ENCODE measurements at regions not wholly inside any gene's neighbourhood (a gene's known extent, or its start where the extent isn't known, plus 50 kb on each side); places are given as distances from the start of the nearest gene placed in this dataset.

GRCh38 chr10:23581906-23582450 lies 143.1 kb downstream of the OTUD1 start:
- no peak overlapping the region for H3K9ac ChIP-seq (ENCODE audit: low read length)
- H4K20me1 ChIP-seq (ENCODE audit: insufficient read depth), result no peaks in the 10 kb centered on the region
- ATAC-seq (no peak), DNase-seq (ENCODE audit: low read depth, low spot score) (no peak)
- no peak for TF ChIP-seq POLR2A (IDR thresholded peaks at IDR 0.05; ENCODE audit: borderline replicate concordance, extremely low read depth, insufficient read depth, insufficient read length)
- no peaks in the 10 kb centered on the region for H3K36me3 ChIP-seq (ENCODE audit: control insufficient read depth in 1 of 2, insufficient read depth in 2 of 2, low read length in 2 of 2)
- ChIA-PET RAD21 (ENCODE audit: low non-redundant PET in 1 of 2, low total read pairs in 2 of 2, uncharacterized antibody in 2 of 2, unreplicated experiment in 2 of 2) (no interaction called here), CTCF (no interaction called here), POLR2A (no interaction called here)
- peaks cover 3% of the 10 kb centered on the region; the same call in 1 of the 2 replicates for H3K27me3 ChIP-seq (ENCODE audit: insufficient read depth, low read length)
- no peak overlapping the region for H2AFZ ChIP-seq (ENCODE audit: low read depth, low read length, poor library complexity, severe bottlenecking)
- H3K4me2 ChIP-seq (ENCODE audit: low read length), result no peak overlapping the region
- no peaks in the 10 kb centered on the region for H3K9me2 ChIP-seq (ENCODE audit: insufficient read depth)
- no peaks in the 10 kb centered on the region for H3K79me2 ChIP-seq (ENCODE audit: insufficient read depth, low read length)
- no TSS peak for BruUV-seq (replicated peaks)
- intact Hi-C loops (cut with micrococcal nuclease), result no loop called here
- no peaks in the 10 kb centered on the region for H3K4me1 ChIP-seq (ENCODE audit: control insufficient read depth in 1 of 2, insufficient read depth in 2 of 2, low read length in 2 of 2)
- H3K27ac ChIP-seq (ENCODE audit: low read depth, low read length), result no peak overlapping the region
- no peaks in the 10 kb centered on the region for H3K9me3 ChIP-seq (ENCODE audit: control insufficient read depth in 1 of 2, insufficient read depth in 1 of 2, low read depth in 1 of 2, low read length in 2 of 2)
- no peak overlapping the region for H3K4me3 ChIP-seq (replicated peaks in 1 of 2; ENCODE audit: low read depth in 1 of 2, low read length in 2 of 2)

DNA sequence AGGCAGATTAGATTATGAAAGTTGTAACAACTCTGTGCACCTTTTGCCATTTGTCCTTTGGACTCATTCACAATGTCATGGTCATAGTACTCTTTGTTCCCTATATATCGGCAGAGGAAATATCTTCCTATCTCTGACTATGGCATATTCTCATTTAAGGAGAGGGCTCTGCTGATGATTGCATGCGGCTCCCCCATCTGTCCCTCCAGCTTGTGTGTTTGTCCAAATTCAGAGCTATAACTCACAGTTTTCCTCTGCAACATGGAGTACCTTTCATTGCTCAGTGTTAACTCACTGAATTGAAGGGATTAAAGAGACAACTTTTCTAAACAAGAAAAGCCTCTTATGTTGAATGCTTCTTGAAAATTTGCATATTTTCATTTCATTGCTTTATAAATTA lies 145.5 kb downstream of the OTUD1 start:
- ChIA-PET CTCF (no interaction called here), POLR2A (no interaction called here), RAD21 (ENCODE audit: low non-redundant PET in 1 of 2, low total read pairs in 2 of 2, uncharacterized antibody in 2 of 2, unreplicated experiment in 2 of 2) (no interaction called here)
- intact Hi-C loops (cut with micrococcal nuclease), result no loop called here
- no peak for DNase-seq (ENCODE audit: low read depth, low spot score)
- no peaks in the 10 kb centered on the region for H3K4me1 ChIP-seq (ENCODE audit: control insufficient read depth in 1 of 2, insufficient read depth in 2 of 2, low read length in 2 of 2)
- no peak overlapping the region for H3K9ac ChIP-seq (ENCODE audit: low read length)
- no peak overlapping the region for H2AFZ ChIP-seq (ENCODE audit: low read depth, low read length, poor library complexity, severe bottlenecking)
- H3K27ac ChIP-seq (ENCODE audit: low read depth, low read length), result no peak overlapping the region
- H3K9me3 ChIP-seq (ENCODE audit: control insufficient read depth in 1 of 2, insufficient read depth in 1 of 2, low read depth in 1 of 2, low read length in 2 of 2), result no peaks in the 10 kb centered on the region
- no peaks in the 10 kb centered on the region for H3K36me3 ChIP-seq (ENCODE audit: control insufficient read depth in 1 of 2, insufficient read depth in 2 of 2, low read length in 2 of 2)
- no TSS peak for BruUV-seq (replicated peaks)
- peaks cover 3% of the 10 kb centered on the region; the same call in 1 of the 2 replicates for H3K27me3 ChIP-seq (ENCODE audit: insufficient read depth, low read length)
- H3K79me2 ChIP-seq (ENCODE audit: insufficient read depth, low read length), result no peaks in the 10 kb centered on the region
- no peaks in the 10 kb centered on the region for H3K9me2 ChIP-seq (ENCODE audit: insufficient read depth)
- no peak overlapping the region for H3K4me3 ChIP-seq (replicated peaks in 1 of 2; ENCODE audit: low read depth in 1 of 2, low read length in 2 of 2)
- ATAC-seq, result no peak
- no peak overlapping the region for H3K4me2 ChIP-seq (ENCODE audit: low read length)
- H4K20me1 ChIP-seq (ENCODE audit: insufficient read depth), result no peaks in the 10 kb centered on the region
- TF ChIP-seq SIN3A (IDR thresholded peaks at IDR 0.05; ENCODE audit: low read depth) (no peak), EGR1 (IDR thresholded peaks at IDR 0.05; ENCODE audit: low read depth) (no peak), REST (IDR thresholded peaks at IDR 0.05; ENCODE audit: low read depth) (no peak), SRF (IDR thresholded peaks at IDR 0.05; ENCODE audit: low read depth) (no peak), ATF3 (IDR thresholded peaks at IDR 0.05) (no peak), CBX3 (IDR thresholded peaks at IDR 0.05; ENCODE audit: low read depth) (no peak), ELF1 (IDR thresholded peaks at IDR 0.05; ENCODE audit: borderline replicate concordance, low read depth) (no peak), FOSL1 (IDR thresholded peaks at IDR 0.05; ENCODE audit: low read depth) (no peak), TCF7L2 (IDR thresholded peaks at IDR 0.05; ENCODE audit: borderline replicate concordance, extremely low read depth, insufficient read depth, insufficient read length) (no peak), CEBPB (IDR thresholded peaks at IDR 0.05; ENCODE audit: low read depth) (no peak), POLR2AphosphoS5 (IDR thresholded peaks at IDR 0.05; ENCODE audit: low read depth, low read length) (no peak), EZH2phosphoT487 (IDR thresholded peaks at IDR 0.05; ENCODE audit: borderline replicate concordance) (no peak), JUND (IDR thresholded peaks at IDR 0.05) (no peak), ZNF274 (IDR thresholded peaks at IDR 0.05; ENCODE audit: low read depth, low read length) (no peak)
- TF ChIP-seq, protein P1, sequence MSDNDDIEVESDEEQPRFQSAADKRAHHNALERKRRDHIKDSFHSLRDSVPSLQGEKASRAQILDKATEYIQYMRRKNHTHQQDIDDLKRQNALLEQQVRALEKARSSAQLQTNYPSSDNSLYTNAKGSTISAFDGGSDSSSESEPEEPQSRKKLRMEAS (IDR thresholded peaks at IDR 0.05), result no peak
- TF ChIP-seq, protein P2, sequence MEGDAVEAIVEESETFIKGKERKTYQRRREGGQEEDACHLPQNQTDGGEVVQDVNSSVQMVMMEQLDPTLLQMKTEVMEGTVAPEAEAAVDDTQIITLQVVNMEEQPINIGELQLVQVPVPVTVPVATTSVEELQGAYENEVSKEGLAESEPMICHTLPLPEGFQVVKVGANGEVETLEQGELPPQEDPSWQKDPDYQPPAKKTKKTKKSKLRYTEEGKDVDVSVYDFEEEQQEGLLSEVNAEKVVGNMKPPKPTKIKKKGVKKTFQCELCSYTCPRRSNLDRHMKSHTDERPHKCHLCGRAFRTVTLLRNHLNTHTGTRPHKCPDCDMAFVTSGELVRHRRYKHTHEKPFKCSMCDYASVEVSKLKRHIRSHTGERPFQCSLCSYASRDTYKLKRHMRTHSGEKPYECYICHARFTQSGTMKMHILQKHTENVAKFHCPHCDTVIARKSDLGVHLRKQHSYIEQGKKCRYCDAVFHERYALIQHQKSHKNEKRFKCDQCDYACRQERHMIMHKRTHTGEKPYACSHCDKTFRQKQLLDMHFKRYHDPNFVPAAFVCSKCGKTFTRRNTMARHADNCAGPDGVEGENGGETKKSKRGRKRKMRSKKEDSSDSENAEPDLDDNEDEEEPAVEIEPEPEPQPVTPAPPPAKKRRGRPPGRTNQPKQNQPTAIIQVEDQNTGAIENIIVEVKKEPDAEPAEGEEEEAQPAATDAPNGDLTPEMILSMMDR (IDR thresholded peaks at IDR 0.05 in 2 of 3, conservative IDR thresholded peaks at IDR 0.05 in 1 of 3; ENCODE audit: borderline replicate concordance in 1 of 3, insufficient read depth in 1 of 3, low read depth in 2 of 3, low read length in 2 of 3), result no peak
